GM18870 (cell line): ENCODE measurements at regions not wholly inside any gene's neighbourhood (a gene's known extent, or its start where the extent isn't known, plus 50 kb on each side); places are given as distances from the start of the nearest gene placed in this dataset.
"Not testable (repeated sequence)": the region's sequence is repeated elsewhere in the genome, so short reads cannot be mapped to it uniquely, and the experiment has no call there.

Source experiments
- ATAC-seq: cut with Tn5 transposase; IDR thresholded peaks from one replicate; pipeline ENCODE4 v1.9.1; 2021; ENCODE audit warnings: moderate library complexity; ENCODE audit not compliant: unreplicated experiment

DNA sequence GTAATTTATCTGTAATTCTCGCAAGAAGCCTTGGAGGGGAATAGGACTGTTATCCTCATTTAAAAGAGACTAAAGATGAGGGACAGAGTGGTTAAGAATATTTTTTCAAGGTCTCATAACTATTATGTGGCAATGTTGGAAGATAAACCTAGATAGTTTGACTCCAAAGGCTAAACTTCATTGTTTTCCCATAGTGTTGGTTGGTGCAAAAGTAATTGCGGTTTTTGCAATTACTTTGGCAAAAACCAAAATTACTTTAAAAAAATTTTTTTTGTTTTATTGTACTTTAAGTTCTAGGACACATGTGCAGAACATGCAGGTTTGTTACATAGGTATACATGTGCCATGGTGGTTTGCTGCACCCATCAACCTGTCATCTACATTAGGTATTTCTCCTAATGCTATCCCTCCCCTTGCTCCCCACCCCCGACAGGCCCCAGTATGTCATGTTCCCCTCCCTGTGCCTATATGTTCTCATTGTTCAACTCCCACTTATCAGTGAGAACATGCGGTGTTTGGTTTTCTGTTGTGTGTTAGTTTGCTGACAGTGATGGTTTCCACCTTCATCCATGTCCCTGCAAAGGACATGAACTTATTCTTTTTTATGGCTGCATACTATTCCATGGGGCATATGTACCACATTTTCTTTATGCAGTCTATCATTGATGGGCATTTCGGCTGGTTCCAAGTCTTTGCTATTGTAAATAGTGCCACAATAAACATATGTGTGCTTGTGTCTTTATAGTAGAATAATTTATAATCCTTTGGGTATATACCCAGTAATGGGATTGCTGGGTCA lies 72.9 kb upstream of the TBX18 start:
- not testable (repeated sequence) for ATAC-seq

GRCh38 chr6:84836366-84836765 lies 72.0 kb upstream of the TBX18 start:
- peak; percentile 78 for ATAC-seq

DNA sequence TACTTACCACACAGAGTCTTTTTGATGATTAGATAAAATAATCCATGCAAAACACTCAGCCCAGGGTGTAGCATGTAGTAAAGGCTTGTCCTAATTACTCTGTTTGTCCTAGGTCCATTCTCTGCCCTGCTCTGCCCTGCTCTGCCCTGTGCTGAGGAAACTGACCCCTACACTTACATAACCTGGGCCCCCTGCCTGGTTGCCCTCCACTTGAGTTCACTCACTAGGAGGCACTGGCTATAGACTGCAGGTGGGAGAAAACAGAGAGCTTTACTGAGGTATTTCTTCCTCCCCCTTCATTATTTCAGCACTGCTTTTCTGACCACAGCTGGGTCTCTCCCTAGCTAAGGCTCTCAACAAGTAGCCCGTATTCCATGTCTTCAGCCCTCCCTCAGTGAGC lies 70.9 kb upstream of the TBX18 start:
- ATAC-seq, result no peak

DNA sequence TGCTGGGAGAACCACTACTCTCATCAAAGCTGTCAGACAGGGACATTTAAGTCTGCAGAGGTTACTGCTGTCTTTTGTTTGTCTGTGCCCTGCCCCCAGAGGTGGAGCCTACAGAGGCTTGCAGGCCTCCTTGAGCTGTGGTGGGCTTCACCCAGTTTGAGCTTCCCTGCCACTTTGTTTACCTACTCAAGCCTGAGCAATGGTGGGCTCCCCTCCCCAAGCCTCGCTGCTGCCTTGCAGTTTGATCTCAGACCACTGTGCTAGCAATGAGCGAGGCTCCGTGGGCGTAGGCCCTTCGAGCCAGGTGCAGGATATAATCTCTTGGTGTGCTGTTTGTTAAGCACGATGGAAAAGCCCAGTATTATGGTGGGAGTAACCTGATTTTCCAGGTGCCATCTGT lies 67.5 kb upstream of the TBX18 start:
- ATAC-seq, result not testable (repeated sequence)

DNA sequence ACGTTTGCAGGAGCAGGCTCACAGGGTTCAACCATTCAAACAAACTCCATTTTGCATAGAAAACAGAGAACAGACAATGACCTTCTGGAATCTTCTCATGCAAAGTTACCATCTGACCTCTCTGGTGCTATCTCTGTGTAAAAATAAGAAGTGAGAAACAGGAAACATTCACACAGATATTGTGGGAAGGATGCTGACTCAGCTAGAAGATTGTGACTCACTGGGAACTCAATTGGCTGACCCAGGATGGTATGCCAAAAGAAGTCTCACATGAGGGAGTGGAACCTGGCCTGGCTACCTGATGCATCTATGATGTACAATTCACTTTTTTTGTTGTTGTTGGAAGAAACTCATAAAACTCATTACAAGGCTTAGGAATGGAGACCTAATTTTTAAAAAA lies 61.1 kb upstream of the TBX18 start:
- no peak for ATAC-seq

DNA sequence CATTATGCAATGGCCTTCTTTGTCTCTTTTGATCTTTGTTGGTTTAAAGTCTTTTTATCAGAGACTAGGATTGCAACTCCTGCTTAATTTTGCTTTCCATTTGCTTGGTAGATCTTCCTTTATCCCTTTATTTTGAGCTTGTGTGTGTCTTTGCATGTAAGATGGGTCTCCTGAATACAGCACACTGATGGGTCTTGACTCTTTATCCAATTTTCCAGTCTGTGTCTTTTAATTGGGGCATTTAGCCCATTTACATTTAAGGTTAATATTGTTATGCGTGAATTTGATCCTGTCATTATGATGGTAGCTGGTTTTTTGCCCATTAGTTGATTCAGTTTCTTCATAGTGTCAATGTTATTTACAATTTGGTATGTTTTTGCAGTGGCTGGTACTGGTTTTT lies 56.9 kb upstream of the TBX18 start:
- ATAC-seq, result not testable (repeated sequence)

DNA sequence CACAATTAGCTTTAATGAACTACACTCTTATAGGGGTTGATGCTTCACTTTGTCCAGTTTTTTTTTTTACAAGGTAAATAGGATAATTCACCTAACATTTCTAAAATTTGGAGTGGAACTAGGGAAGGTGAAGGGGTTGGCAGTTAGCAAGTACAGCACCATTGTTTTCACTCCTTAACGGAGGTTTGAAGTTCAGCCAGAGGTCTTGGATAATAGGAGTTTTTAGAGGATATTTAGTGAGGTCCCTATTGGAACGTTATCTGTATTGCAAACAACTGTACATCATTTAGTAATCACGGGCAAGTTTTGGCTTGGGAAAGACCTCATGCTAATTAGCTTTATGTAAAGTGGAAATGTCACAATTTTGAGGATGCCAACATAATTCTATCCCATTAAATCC lies 52.3 kb upstream of the TBX18 start:
- ATAC-seq, result no peak

- no peak for ATAC-seq
Observed at GRCh38 chr6:84815896-84816735, 51.7 kb upstream of the TBX18 start.
